HFF-Myc (cell line): ENCODE measurements at regions not wholly inside any gene's neighbourhood (a gene's known extent, or its start where the extent isn't known, plus 50 kb on each side); places are given as distances from the start of the nearest gene placed in this dataset.

Experiments used
- DNase-seq: peaks from one replicate; pipeline ENCODE4 v3.0.0-alpha.2; 2011; ENCODE audit warnings: low read depth; ENCODE audit errors: extremely low read depth
- H3K4me3 ChIP-seq: replicated peaks from 2 replicates; pipeline ENCODE4 v1.5.1; 2011; ENCODE audit warnings: low read depth, mild to moderate bottlenecking, control low read depth, low read length
- CTCF ChIP-seq: IDR thresholded peaks from 2 replicates; pipeline ENCODE4 v1.5.1; 2012; ENCODE audit warnings: mild to moderate bottlenecking, low read depth, low read length, control low read depth; ENCODE audit errors: missing control alignments

GRCh38 chr12:28079539-28079938, 107.0 kb upstream of the PTHLH start:
- no peak overlapping the region for H3K4me3 ChIP-seq

GRCh38 chr12:28082096-28082495, 108.2 kb upstream of the CCDC91 start:
- no peak overlapping the region for H3K4me3 ChIP-seq
- no peak for DNase-seq
- TF ChIP-seq CTCF, result no peak

More at GRCh38 chr12:28079539-28079938, 107.0 kb upstream of the PTHLH start:
- no peak for DNase-seq
- TF ChIP-seq CTCF, result no peak

GRCh38 chr12:28083840-28084678, 106.2 kb upstream of the CCDC91 start:
- H3K4me3 ChIP-seq, result no peak overlapping the region

GRCh38 chr12:28086521-28087155, 103.6 kb upstream of the CCDC91 start:
- DNase-seq, result no peak
- no peak overlapping the region for H3K4me3 ChIP-seq
- TF ChIP-seq CTCF, result no peak

More at GRCh38 chr12:28083840-28084678, 106.2 kb upstream of the CCDC91 start:
- TF ChIP-seq CTCF, result no peak
- DNase-seq, result no peak

- TF ChIP-seq CTCF, result no peak
- H3K4me3 ChIP-seq, result no peak overlapping the region
Observed at GRCh38 chr12:28088566-28089272, 101.5 kb upstream of the CCDC91 start.

GRCh38 chr12:28089338-28089737, 100.9 kb upstream of the CCDC91 start:
- no peak overlapping the region for H3K4me3 ChIP-seq
- TF ChIP-seq CTCF, result no peak
- DNase-seq, result peak; percentile 12

More at GRCh38 chr12:28088566-28089272, 101.5 kb upstream of the CCDC91 start:
- no peak for DNase-seq
